ENCODE measurements at regions not wholly inside any gene's neighbourhood (a gene's known extent, or its start where the extent isn't known, plus 50 kb on each side); places are given as distances from the start of the nearest gene placed in this dataset.
A peak's percentile ranks its signal among the peaks of the same experiment; 100 is the strongest.
"Not testable (repeated sequence)": the region's sequence is repeated elsewhere in the genome, so short reads cannot be mapped to it uniquely, and the experiment has no call there.

DNA sequence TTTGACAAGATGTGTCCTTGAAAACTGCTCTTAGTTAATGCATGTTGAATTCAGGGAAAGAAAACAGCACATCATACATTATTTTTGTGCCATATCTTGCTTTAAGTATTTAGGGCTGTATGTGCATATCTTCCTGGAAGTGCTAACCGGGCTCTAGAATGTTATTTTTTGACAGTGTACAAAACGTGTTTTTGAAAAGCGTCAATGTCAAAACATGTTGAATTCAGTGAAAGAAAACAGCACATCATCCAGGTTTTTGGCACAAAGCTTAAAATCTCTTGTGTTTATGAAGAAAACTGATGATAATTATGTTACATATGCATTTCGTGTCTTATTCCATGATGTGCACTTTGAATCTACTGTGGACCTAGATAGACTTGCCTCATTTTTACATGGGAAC lies 82.7 kb downstream of the ASCL4 start:
- Mint-ChIP-seq H3K9me3 (no peaks in the 10 kb centered on the region), H3K4me1 (no peaks in the 10 kb centered on the region), H3K27me3 (peaks cover 61% of the 10 kb centered on the region), H3K4me3 (no peak overlapping the region), H3K36me3 (no peaks in the 10 kb centered on the region), H3K27ac (no peak overlapping the region)
- POLR2A ChIA-PET, result no interaction called here
- no peak for DNase-seq
- ATAC-seq (ENCODE audit: low read depth), result no peak

DNA sequence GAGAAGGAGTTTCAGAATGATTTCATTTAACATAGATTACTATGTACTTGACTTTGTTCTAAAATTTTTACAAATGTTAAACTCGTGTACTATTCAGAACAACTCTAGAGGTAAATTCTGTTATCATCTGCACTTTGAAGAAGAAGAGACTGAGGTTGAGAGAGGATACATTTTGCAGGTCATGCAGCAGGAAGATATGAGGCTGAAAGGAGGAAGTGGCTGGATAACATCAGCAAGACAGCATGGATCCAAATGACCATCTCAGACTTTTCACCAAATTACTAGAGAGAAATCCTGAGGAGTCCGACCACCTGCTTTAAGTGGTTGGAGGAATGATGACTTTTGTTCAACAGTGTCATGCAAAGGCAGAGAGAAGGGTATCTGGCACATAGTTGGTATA lies 84.9 kb downstream of the ASCL4 start:
- H3K36me3 Mint-ChIP-seq, result no peaks in the 10 kb centered on the region
- peaks cover 76% of the 10 kb centered on the region for H3K27me3 Mint-ChIP-seq
- no peaks in the 10 kb centered on the region for H3K4me1 Mint-ChIP-seq
- H3K4me3 Mint-ChIP-seq, result no peak overlapping the region
- POLR2A ChIA-PET, result no interaction called here
- H3K9me3 Mint-ChIP-seq, result no peaks in the 10 kb centered on the region
- H3K27ac Mint-ChIP-seq, result no peak overlapping the region
- ATAC-seq (ENCODE audit: low read depth) (no peak), DNase-seq (no peak)

- H3K4me3 Mint-ChIP-seq, result no peak overlapping the region
- peaks cover 62% of the 10 kb centered on the region for H3K27me3 Mint-ChIP-seq
- no peaks in the 10 kb centered on the region for H3K36me3 Mint-ChIP-seq
- no peaks in the 10 kb centered on the region for H3K4me1 Mint-ChIP-seq
- POLR2A ChIA-PET, result no interaction called here
- H3K27ac Mint-ChIP-seq, result no peak overlapping the region
- DNase-seq, result no peak
- ATAC-seq (ENCODE audit: low read depth), result no peak
- peaks cover 2% of the 10 kb centered on the region for H3K9me3 Mint-ChIP-seq
Measured at GRCh38 chr12:107864235-107864634, 89.7 kb downstream of the ASCL4 start.

DNA sequence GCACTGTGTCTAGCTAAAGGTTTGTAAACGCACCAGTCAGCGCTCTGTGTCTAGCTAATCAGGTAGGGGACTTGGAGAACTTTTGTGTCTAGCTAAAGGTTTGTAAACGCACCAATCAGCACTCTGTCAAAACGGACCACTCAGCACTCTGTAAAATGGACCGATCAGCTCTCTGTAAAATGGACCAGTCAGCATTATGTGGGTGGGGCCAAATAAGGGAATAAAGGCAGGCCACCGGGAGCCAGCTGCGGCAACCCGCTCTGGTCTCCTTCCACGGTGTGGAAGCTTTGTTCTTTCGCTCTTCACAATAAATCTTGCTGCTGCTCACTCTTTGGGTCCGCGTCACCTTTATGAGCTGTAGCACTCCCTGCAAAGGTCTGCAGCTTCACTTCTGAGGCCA lies 90.2 kb downstream of the ASCL4 start:
- H3K9me3 Mint-ChIP-seq; H3K4me1 Mint-ChIP-seq; H3K4me3 Mint-ChIP-seq; POLR2A ChIA-PET; H3K27ac Mint-ChIP-seq; H3K36me3 Mint-ChIP-seq; ATAC-seq (ENCODE audit: low read depth); DNase-seq: not testable (repeated sequence)
- peaks cover 64% of the 10 kb centered on the region for H3K27me3 Mint-ChIP-seq

- POLR2A ChIA-PET, result interaction anchor here (0.6 kb wide), 1 partner anchor 1547 kb away, joined by 4 read pairs; no protein-coding TSS in a partner anchor
- Mint-ChIP-seq H3K27ac (no peak overlapping the region), H3K27me3 (peaks cover 18% of the 10 kb centered on the region), H3K4me3 (no peak overlapping the region), H3K36me3 (no peaks in the 10 kb centered on the region), H3K9me3 (no peaks in the 10 kb centered on the region), H3K4me1 (no peaks in the 10 kb centered on the region)
- DNase-seq, result no peak
- ATAC-seq (ENCODE audit: low read depth), result no peak
Measured at GRCh38 chr12:107873223-107873622, 98.7 kb downstream of the ASCL4 start.

GRCh38 chr12:107875786-107876185 lies 101.3 kb downstream of the ASCL4 start:
- H3K27me3 Mint-ChIP-seq, result peaks cover 20% of the 10 kb centered on the region
- H3K4me1 Mint-ChIP-seq, result no peaks in the 10 kb centered on the region
- DNase-seq, result no peak
- POLR2A ChIA-PET, result no interaction called here
- H3K4me3 Mint-ChIP-seq, result no peak overlapping the region
- H3K36me3 Mint-ChIP-seq, result no peaks in the 10 kb centered on the region
- ATAC-seq (ENCODE audit: low read depth), result no peak
- no peak overlapping the region for H3K27ac Mint-ChIP-seq
- no peaks in the 10 kb centered on the region for H3K9me3 Mint-ChIP-seq

DNA sequence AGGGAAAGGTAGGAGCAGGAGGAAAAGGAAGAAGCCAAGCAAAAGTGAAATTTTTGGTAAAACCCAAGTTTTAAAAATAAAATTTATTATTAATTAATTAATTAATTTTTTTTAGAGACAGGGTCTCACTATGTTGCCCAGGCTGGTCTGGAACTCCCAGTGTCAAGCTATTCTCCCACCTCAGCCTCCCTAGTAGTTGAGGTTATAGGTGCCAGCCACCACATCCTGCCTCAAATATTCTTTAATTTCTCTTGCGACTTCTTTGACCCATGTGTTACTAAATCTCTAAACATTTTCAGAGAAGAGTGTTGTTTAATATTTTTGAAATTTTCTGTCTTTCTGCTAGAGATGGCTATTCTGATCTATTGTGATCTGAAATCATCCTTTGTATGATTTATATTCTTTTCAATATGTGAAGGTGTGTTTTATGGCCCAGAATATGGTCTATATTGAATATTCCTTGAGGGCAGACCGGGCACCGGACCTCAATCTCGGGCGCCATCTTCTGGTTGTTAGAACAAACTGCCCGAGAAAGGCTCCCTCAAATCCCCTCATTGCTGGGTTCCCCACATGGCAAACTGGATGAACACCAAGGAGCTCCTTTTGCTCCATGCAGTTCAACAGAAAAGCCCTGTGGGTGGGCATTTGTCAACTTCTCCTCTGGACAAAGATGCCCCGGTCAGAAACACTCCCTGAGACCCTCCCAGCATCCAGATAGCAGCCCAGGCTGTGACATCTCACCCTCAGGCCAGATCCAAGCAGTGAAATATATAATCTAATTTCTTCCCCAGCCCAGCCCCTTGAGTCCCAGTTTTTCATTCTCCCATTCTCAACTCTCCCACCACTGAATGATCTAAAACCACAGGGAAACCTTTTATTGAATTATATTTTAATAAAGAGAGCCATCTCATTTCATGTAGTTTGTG lies 110.5 kb downstream of the ASCL4 start:
- no peaks in the 10 kb centered on the region for H3K9me3 Mint-ChIP-seq
- H3K4me1 Mint-ChIP-seq, result peaks cover 2% of the 10 kb centered on the region
- ATAC-seq (ENCODE audit: low read depth) (peak; percentile 66), DNase-seq (peak; percentile 42)
- no peak overlapping the region for H3K27ac Mint-ChIP-seq
- peaks cover 14% of the 10 kb centered on the region for H3K27me3 Mint-ChIP-seq
- H3K4me3 Mint-ChIP-seq, result no peak overlapping the region
- POLR2A ChIA-PET, result no interaction called here
- H3K36me3 Mint-ChIP-seq, result no peaks in the 10 kb centered on the region

DNA sequence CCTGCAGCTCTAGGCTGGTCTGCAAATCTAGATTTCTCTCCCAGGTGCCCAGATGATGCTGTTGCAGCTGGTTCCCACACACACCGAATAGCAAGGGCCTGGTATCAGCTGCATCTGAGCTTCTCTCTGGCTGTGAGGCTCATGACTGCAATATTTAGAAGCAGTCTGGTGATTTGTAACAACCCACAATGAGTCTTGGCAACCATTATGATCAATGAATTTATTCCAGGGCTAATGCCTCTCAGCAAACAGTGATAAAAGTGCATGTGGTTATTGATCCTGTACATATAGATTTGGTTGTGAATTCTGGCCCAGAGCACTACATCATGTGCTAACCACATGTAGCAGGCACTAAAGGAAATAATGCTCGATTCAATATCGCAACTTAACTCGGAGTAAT lies 114.3 kb downstream of the ASCL4 start:
- Mint-ChIP-seq H3K27ac (no peak overlapping the region), H3K4me1 (peaks cover 2% of the 10 kb centered on the region), H3K4me3 (no peak overlapping the region), H3K27me3 (peaks cover 3% of the 10 kb centered on the region), H3K9me3 (no peaks in the 10 kb centered on the region), H3K36me3 (no peaks in the 10 kb centered on the region)
- POLR2A ChIA-PET, result no interaction called here
- ATAC-seq (ENCODE audit: low read depth), result no peak
- DNase-seq, result no peak

DNA sequence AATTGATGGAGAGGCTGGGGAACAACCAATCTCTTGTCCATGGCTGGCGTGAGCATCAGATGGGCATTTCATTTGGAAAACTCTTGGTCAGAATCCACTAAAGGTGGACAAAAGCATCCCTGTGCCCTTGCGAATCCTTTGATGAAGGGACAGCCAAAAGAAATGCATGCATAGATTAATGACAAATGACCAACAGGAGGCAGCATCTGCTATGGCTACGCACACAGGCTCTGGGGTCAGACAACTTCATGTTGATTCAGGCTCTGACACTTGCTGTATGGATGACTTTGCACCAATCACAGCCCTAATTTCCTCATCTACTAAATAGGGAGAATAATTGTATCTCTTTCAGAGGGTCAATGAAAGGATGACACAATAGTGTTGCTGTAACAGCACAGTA lies 117.5 kb downstream of the ASCL4 start:
- no peak overlapping the region for H3K27ac Mint-ChIP-seq
- DNase-seq (no peak), ATAC-seq (ENCODE audit: low read depth) (no peak)
- H3K27me3 Mint-ChIP-seq, result no peaks in the 10 kb centered on the region
- no peaks in the 10 kb centered on the region for H3K9me3 Mint-ChIP-seq
- H3K4me3 Mint-ChIP-seq, result no peak overlapping the region
- no peaks in the 10 kb centered on the region for H3K4me1 Mint-ChIP-seq
- POLR2A ChIA-PET, result no interaction called here
- no peaks in the 10 kb centered on the region for H3K36me3 Mint-ChIP-seq

GRCh38 chr12:107894589-107894988 lies 120.1 kb downstream of the ASCL4 start:
- no peak overlapping the region for H3K27ac Mint-ChIP-seq
- no peaks in the 10 kb centered on the region for H3K36me3 Mint-ChIP-seq
- ATAC-seq (ENCODE audit: low read depth), result no peak
- POLR2A ChIA-PET, result no interaction called here
- H3K4me3 Mint-ChIP-seq, result no peak overlapping the region
- H3K9me3 Mint-ChIP-seq, result no peaks in the 10 kb centered on the region
- no peaks in the 10 kb centered on the region for H3K4me1 Mint-ChIP-seq
- H3K27me3 Mint-ChIP-seq, result peaks cover 8% of the 10 kb centered on the region
- DNase-seq, result no peak

DNA sequence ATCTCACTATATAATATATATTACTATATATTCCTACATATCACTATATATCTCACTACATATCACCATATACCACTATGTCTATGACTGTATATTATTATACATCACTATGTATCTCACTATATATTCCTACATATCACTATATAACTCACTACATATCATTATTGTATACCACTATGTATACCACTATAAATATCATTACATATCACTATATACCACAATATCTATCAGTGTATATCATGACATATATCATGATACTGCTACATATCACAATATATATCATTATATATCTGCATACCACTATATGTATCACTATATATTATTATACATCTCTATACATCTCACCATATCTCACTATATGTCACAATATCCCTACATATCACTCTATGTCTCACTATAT lies 121.5 kb downstream of the ASCL4 start:
- no peak overlapping the region for H3K4me3 Mint-ChIP-seq
- no peaks in the 10 kb centered on the region for H3K9me3 Mint-ChIP-seq
- H3K4me1 Mint-ChIP-seq, result no peaks in the 10 kb centered on the region
- no peak overlapping the region for H3K27ac Mint-ChIP-seq
- no peaks in the 10 kb centered on the region for H3K36me3 Mint-ChIP-seq
- peaks cover 14% of the 10 kb centered on the region for H3K27me3 Mint-ChIP-seq
- ATAC-seq (ENCODE audit: low read depth) (no peak), DNase-seq (no peak)
- POLR2A ChIA-PET, result no interaction called here

- Mint-ChIP-seq H3K27me3 (peaks cover 47% of the 10 kb centered on the region), H3K27ac (no peak overlapping the region), H3K9me3 (no peaks in the 10 kb centered on the region), H3K36me3 (no peaks in the 10 kb centered on the region), H3K4me3 (no peak overlapping the region), H3K4me1 (peaks cover 12% of the 10 kb centered on the region)
- POLR2A ChIA-PET, result no interaction called here
- ATAC-seq (ENCODE audit: low read depth) (no peak), DNase-seq (no peak)
Measured at GRCh38 chr12:107900588-107900987, 126.1 kb downstream of the ASCL4 start.

DNA sequence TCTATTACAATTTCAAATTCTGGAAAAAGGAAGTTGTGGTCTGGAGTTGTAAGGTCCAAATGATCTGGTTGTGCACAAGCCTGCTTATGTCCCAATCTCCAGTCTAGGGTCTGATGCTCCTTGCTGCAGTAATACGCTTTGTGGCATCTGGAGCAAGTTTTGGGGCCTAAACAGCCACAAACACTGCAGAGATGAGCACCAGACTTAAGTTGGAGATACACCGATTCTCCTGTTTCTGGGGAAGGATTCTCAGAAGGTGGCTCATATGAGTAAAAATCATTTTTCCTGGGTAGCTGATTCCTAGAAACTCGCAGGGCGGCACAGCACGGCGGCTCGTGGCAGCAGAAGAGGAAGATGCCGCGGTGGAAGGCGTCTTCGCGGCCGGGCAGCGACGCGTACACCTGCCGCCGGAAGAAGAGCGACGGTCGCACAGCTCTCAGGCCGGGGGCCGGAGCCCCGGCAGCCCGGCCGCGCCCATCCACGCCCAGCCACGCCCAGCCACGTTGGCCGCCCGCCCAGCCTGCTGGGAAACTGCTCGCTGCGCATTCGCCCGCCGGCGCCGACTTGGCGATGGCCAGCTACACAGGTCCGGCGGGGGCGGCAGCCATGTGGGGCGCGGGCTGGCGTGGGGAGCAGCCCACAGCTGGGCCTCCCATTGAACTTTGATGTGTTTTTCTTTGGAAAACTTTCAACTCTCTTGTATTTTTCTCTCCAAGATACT lies 129.0 kb downstream of the ASCL4 start:
- no peaks in the 10 kb centered on the region for H3K36me3 Mint-ChIP-seq
- peaks cover 12% of the 10 kb centered on the region for H3K4me1 Mint-ChIP-seq
- H3K4me3 Mint-ChIP-seq, result peak overlapping the region; percentile 67
- peak; percentile 93 for ATAC-seq (ENCODE audit: low read depth)
- peak; percentile 76 for DNase-seq
- H3K27ac Mint-ChIP-seq, result peak overlapping the region; percentile 31
- no peaks in the 10 kb centered on the region for H3K9me3 Mint-ChIP-seq
- POLR2A ChIA-PET, result interaction anchor here (0.5 to 0.7 kb wide), 2 partner anchors 9 to 612 kb away, joined by 3 read pairs; no protein-coding TSS in a partner anchor
- H3K27me3 Mint-ChIP-seq, result peaks cover 64% of the 10 kb centered on the region

DNA sequence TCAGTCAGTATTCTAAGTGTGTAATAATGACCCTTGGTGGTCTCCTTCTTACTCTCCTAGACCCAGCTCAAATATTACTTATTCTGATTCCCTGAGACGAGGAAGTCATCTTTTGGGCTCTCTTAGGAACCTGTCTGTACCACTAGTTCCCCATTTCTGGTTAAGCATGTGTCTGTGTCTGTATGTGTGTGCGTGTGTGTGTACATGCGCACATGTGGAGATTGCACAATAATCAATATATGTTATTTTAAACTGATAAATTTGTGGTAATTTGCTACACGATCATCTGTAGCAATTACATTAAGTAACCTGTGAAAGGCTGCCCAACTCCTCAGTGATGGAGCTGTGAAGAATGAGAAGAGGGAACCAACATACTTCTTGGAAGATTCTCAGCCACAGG lies 132.2 kb downstream of the ASCL4 start:
- no peak for DNase-seq
- POLR2A ChIA-PET, result no interaction called here
- Mint-ChIP-seq H3K27me3 (peaks cover 55% of the 10 kb centered on the region), H3K4me3 (no peak overlapping the region), H3K27ac (no peak overlapping the region), H3K36me3 (no peaks in the 10 kb centered on the region), H3K9me3 (no peaks in the 10 kb centered on the region), H3K4me1 (peaks cover 10% of the 10 kb centered on the region)
- no peak for ATAC-seq (ENCODE audit: low read depth)

Data from activated naive CD8-positive, alpha-beta T cell treated with anti-CD3 and anti-CD28 coated beads, Interleukin-2, amount 10 ng/mL, durations not matched to agents 7 days and 5 days (primary cell).